Adrenal gland (tissue), 9 donors: ENCODE measurements at regions not wholly inside any gene's neighbourhood (a gene's known extent, or its start where the extent isn't known, plus 50 kb on each side); places are given as distances from the start of the nearest gene placed in this dataset.
"Not testable (repeated sequence)": the region's sequence is repeated elsewhere in the genome, so short reads cannot be mapped to it uniquely, and the experiment has no call there.

Experiments
- DNase-seq, 7 donors: peaks; one replicate each; pipeline ENCODE4 v3.0.0-alpha.2; 2019 to 2020
- H3K27ac ChIP-seq, 5 donors: fragments of 200-600 bp; sonication (generic) in 4 of 5; 1 replicate in 3 of 5; 2 replicates in 2 of 5; pipeline versions ENCODE4 v1.5.1 to v1.8.0; 2016 to 2020; ENCODE audit warnings: mild to moderate bottlenecking in 1 of 5
- H3K27me3 ChIP-seq: fragments of 200-600 bp; 2 replicates; pipeline ENCODE4 v1.8.0; 2021
- H3K36me3 ChIP-seq, 2 donors: fragments of 200-600 bp; replicated peaks in 1 of 2; 1 replicate in 1 of 2; 2 replicates in 1 of 2; pipeline versions ENCODE4 v1.5.1 to v1.8.0; 2018 to 2022
- H3K4me1 ChIP-seq, 2 donors: fragments of 200-600 bp; replicated peaks in 1 of 2; 1 replicate in 1 of 2; 2 replicates in 1 of 2; pipeline versions ENCODE4 v1.5.1 to v1.8.0; 2018 to 2021
- H3K4me3 ChIP-seq, 4 donors: fragments of 200-600 bp; sonication (generic) in 3 of 4; one replicate each; pipeline ENCODE4 v1.5.1; 2016 to 2018
- H3K9me3 ChIP-seq, 3 donors: fragments of 200-600 bp; sonication (generic) in 1 of 3; replicated peaks in 1 of 3; 1 replicate in 2 of 3; 2 replicates in 1 of 3; pipeline versions ENCODE4 v1.5.1 to v1.8.0; 2016 to 2021
- WGBS, 4 donors: extraction: QIAGEN DNeasy Blood & Tissue Kit in 2 of 4; methylation state at CpG; one replicate each; pipeline versions ENCODE4 v1.1.5 to v1.1.7; 2013 to 2017; 5-methylcytosine and 5-hydroxymethylcytosine counted together
- intact Hi-C, 2 donors: fragments of 100-400 bp; cut with DNase I; formaldehyde crosslinking; loops; one replicate each; pipeline versions ENCODE4 v1.14.1 to v1.15.0; 2022 to 2023
- microRNA-seq, 3 donors: library from miRNA; unstranded; fragments of <30 nt; microRNA quantifications; one replicate each; pipeline ENCODE4, GENCODE V29; 2017 to 2020
- small RNA-seq, 2 donors: library from RNA; depleted of rRNA; stranded (forward); fragments of <200 nt; gene quantifications; one replicate each; pipeline ENCODE3, GENCODE V24; 2016
- donor health status: healthy with polysubstance abuse.
- donor health status: Bipolar disorder and iron deficiency.
- donor health status: DM: yes; HTN: yes; CAD: no.
- donor health status: DM: no; HTN: no; CAD: no.
- donor health status: DM: no; HTN: no; CAD: no.

DNA sequence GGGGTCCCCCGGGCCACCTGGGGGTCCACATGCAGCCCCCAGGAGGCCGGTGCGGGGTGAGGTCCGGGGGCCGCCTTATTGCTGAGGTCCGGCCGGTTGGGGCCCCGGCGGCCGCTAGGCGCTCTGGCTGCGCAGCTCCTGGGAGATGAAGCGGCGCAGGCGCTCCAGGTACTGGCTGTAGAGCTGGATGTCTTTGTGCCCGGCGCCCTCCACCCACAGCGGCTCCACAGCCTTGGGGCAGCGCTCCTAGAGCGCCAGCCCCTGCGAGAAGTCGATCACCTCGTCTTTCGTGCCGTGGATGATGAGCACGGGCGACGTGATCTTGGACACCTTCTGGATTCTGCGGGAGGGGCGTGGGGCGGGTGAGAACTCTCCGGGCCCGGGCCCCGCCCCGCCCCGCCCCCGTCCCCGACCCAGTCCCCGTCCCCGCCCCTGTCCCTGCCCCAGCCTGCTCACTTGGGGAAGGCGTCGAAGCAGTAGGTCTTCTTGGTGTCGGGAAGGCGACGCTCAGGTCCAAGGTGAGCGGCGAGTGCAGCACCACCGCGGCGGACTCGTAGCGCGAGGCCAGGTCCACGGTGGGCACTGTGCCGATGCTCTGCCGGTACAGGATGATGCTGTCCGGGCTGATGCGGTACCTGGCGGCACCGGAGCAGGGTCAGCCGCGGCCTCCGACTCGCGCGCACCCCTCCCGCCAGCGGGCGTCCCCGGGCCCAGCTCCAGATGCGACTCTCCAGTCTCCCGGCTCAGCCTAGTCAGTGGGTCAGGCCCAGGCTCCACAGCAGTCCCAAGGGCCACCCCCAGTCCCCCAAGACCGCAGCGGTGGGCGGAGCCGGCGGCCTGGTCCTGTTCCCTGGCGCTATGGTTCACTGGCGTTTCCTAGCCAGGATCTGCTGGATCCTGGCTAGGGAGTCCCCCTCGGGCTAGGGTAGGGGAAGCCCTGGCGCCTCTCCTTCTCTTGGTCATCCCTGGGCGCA, 89.4 kb upstream of the GOLGA6L1 start:
- H3K4me3 ChIP-seq, DNase-seq, H3K27me3 ChIP-seq, H3K4me1 ChIP-seq, intact Hi-C loops, H3K36me3 ChIP-seq, H3K27ac ChIP-seq, H3K9me3 ChIP-seq: not testable (repeated sequence)
- WGBS, 4 donors: 2 to 29% (median 6%) methylated on average over 1 to 43 of the region's 82 CpGs

DNA sequence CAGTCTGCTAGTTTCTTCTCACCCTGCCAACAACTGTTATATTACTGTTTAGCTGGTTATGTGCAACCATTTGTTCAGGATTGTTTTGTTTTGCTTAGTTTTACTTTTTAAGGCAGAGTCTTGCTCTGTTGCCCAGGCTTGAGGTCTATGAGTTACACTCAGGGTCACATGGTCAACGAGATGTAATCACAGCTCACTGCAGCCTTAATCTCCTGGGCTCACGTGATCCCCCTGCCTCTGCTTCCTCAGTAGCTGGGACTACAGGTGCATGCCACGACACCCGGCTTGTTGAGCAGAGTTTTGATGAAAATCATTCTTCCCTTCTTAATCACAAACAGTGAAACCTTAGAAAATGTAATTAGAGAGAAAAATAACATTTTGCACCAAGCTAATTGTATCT, 72.8 kb upstream of the GOLGA6L1 start:
- 66 to 78% (median 67%) methylated on average over 4 of the region's 4 CpGs for WGBS, 4 donors
- H3K4me1 ChIP-seq, H3K27ac ChIP-seq, H3K4me3 ChIP-seq, H3K27me3 ChIP-seq, DNase-seq, H3K9me3 ChIP-seq, intact Hi-C loops, H3K36me3 ChIP-seq: not testable (repeated sequence)

DNA sequence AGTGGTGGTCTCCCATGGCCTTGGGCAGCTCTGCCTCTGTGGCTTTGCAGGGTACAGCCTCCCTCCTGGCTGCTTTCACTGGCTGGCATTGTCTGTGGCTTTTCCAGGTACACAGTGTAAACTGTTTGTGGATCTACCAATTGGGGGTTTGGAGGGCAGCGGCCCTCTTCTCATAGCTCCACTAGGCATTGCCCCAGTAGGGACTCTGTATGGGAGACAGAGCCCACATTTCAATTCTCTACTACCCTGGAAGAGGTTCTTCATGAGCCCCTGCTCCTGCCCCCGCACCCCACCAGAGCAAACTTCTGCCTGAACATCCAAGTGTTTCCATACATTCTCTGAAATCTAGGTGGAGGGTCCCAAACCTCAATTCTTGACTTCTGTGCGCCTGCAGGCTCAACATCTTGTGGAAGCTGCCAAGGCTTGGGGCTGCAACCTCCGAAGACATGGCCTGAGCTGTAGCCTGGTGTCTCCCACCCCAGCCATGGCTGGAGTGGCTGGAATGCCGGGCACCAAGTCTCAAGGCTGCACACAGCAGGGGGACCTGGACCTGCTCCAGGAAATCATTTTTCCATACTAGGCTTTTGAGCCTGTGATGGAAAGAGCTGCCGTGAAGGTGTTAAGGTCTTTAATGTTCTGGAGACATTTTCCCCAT, 63.3 kb upstream of the GOLGA6L1 start:
- H3K36me3 ChIP-seq, H3K4me1 ChIP-seq, H3K27ac ChIP-seq, H3K4me3 ChIP-seq, H3K27me3 ChIP-seq, intact Hi-C loops, H3K9me3 ChIP-seq: not testable (repeated sequence)
- whole genome bisulfite sequencing, 4 donors: 21 to 69% (median 51%) methylated on average over 2 to 4 of the region's 6 CpGs; no CpG with 5 or more reads in 1 of the 4 donors
- peak in 1 of 7 donors; percentile 14 for DNase-seq

DNA sequence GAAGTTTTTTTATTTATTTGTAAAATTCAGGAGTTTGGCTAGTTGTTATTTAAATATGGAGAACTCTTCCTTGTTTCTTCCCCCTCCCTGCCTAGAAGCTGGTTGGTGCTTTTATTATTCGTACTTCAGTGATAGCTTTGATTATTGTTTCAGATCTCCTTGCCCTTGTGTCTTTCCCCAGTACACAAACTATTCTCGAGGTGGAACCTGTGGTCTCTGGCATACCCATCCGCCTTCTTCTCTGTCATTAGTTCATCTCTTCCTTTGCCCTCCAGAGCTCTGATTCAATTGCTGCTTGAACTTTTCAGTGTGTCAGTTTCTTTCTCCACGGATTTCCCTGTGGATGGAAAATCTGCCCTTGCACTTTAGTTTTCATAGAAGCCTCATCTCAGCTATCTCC, 61.8 kb upstream of the GOLGA6L1 start:
- H3K36me3 ChIP-seq, H3K27me3 ChIP-seq, DNase-seq, H3K4me3 ChIP-seq, H3K4me1 ChIP-seq, H3K9me3 ChIP-seq, H3K27ac ChIP-seq, intact Hi-C loops: not testable (repeated sequence)
- 57 to 87% (median 67%) methylated on average over 3 to 4 of the region's 4 CpGs for WGBS, 4 donors

DNA sequence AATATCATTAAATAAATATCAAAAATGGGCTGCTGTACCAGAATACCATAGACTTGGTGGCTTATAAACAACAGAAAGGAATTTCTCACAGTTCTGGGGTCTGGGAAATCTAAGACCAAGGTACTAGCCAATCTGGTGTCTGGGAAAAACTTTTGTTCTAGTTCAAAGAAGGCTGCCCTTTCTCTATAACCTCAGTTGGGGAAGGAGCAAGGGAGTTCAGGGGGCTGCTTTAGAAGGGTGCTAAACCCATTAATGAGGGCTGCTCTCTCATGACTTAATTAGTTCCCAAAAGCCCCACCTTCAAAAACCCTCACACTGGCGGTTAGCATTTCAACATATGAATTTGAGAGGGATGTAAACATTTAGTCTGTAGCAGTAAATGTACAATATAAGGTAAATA, 55.7 kb upstream of the GOLGA6L1 start:
- H3K36me3 ChIP-seq, DNase-seq, H3K27ac ChIP-seq, H3K4me3 ChIP-seq, H3K4me1 ChIP-seq, H3K9me3 ChIP-seq, H3K27me3 ChIP-seq, intact Hi-C loops: not testable (repeated sequence)
- 69 to 78% (median 74%) methylated on average over 1 of the region's 1 CpG for WGBS, 4 donors

Small RNAs in the stretch of these regions (microRNA-seq; reads per million reads assigned to microRNA genes)
- gene MIR4509-1: 0 reads per million in 3 donors

Small RNAs in the stretch of these regions (small RNA-seq; reads per million reads assigned to genes)
- gene AC116165.2 (0 reads per million in 2 donors), gene MIR4509-1 (0 reads per million in 2 donors)
